ENCODE measurements at regions not wholly inside any gene's neighbourhood (a gene's known extent, or its start where the extent isn't known, plus 50 kb on each side); places are given as distances from the start of the nearest gene placed in this dataset.

- no peak for ATAC-seq
- no peaks in the 10 kb centered on the region for H3K4me1 ChIP-seq
- H3K4me3 ChIP-seq, result no peak overlapping the region
- peaks cover 0 to 11% (median 0%) of the 10 kb centered on the region in 3 donors for H3K9me3 ChIP-seq
- H3K27me3 ChIP-seq, result no peaks in the 10 kb centered on the region
- no peak overlapping the region for H3K27ac ChIP-seq
- 88 to 89% methylated on average over 2 of the region's 2 CpGs for WGBS, 2 donors (ENCODE audit: low coverage in 1 of 2)
- TF ChIP-seq EP300 (IDR thresholded peaks at IDR 0.05) (no peak), POLR2AphosphoS5 (IDR thresholded peaks at IDR 0.05) (no peak), POLR2A (IDR thresholded peaks at IDR 0.05) (no peak), CTCF (IDR thresholded peaks at IDR 0.05) (no peak)
- H3K36me3 ChIP-seq, result no peaks in the 10 kb centered on the region
These were observed 216.5 kb upstream of the ZC3H15 start for GRCh38 chr2:186269536-186269935.

GRCh38 chr2:186273953-186274352 is 212.1 kb upstream of the ZC3H15 start:
- H3K36me3 ChIP-seq, result no peaks in the 10 kb centered on the region
- no peak overlapping the region for H3K27ac ChIP-seq
- no peaks in the 10 kb centered on the region for H3K27me3 ChIP-seq
- peaks cover 0 to 3% (median 0%) of the 10 kb centered on the region in 3 donors for H3K9me3 ChIP-seq
- ATAC-seq, result no peak
- no peak overlapping the region for H3K4me3 ChIP-seq
- H3K4me1 ChIP-seq, result no peaks in the 10 kb centered on the region
- no peak for TF ChIP-seq EP300 (IDR thresholded peaks at IDR 0.05)
- no peak for TF ChIP-seq POLR2AphosphoS5 (IDR thresholded peaks at IDR 0.05)
- TF ChIP-seq CTCF (IDR thresholded peaks at IDR 0.05), result no peak
- no peak for TF ChIP-seq POLR2A (IDR thresholded peaks at IDR 0.05)

GRCh38 chr2:186274936-186275575 is 211.0 kb upstream of the ZC3H15 start:
- Histone ChIP-seq H3K9me3 (peaks cover 0 to 3% (median 0%) of the 10 kb centered on the region in 3 donors), H3K36me3 (no peaks in the 10 kb centered on the region), H3K4me1 (no peaks in the 10 kb centered on the region), H3K27me3 (no peaks in the 10 kb centered on the region), H3K4me3 (no peak overlapping the region), H3K27ac (no peak overlapping the region)
- TF ChIP-seq POLR2AphosphoS5 (IDR thresholded peaks at IDR 0.05) (no peak), CTCF (IDR thresholded peaks at IDR 0.05) (no peak), POLR2A (IDR thresholded peaks at IDR 0.05) (no peak), EP300 (IDR thresholded peaks at IDR 0.05) (no peak)
- no peak for ATAC-seq
- 41 to 51% methylated on average over 6 of the region's 6 CpGs for WGBS, 2 donors (ENCODE audit: low coverage in 1 of 2)

GRCh38 chr2:186276909-186277308 is 209.2 kb upstream of the ZC3H15 start:
- no peak overlapping the region for H3K27ac ChIP-seq
- no peaks in the 10 kb centered on the region for H3K4me1 ChIP-seq
- WGBS, 2 donors (ENCODE audit: low coverage in 1 of 2), result 52 to 89% methylated on average over 2 of the region's 2 CpGs
- no peaks in the 10 kb centered on the region for H3K27me3 ChIP-seq
- peaks cover 0 to 3% (median 0%) of the 10 kb centered on the region in 3 donors for H3K9me3 ChIP-seq
- ATAC-seq, result no peak
- no peaks in the 10 kb centered on the region for H3K36me3 ChIP-seq
- H3K4me3 ChIP-seq, result no peak overlapping the region
- no peak for TF ChIP-seq EP300 (IDR thresholded peaks at IDR 0.05)
- TF ChIP-seq POLR2AphosphoS5 (IDR thresholded peaks at IDR 0.05), result no peak
- no peak for TF ChIP-seq POLR2A (IDR thresholded peaks at IDR 0.05)
- TF ChIP-seq CTCF (IDR thresholded peaks at IDR 0.05), result no peak

- no peaks in the 10 kb centered on the region for H3K27me3 ChIP-seq
- no peak for ATAC-seq
- no peak for TF ChIP-seq CTCF (IDR thresholded peaks at IDR 0.05)
- no peaks in the 10 kb centered on the region for H3K9me3 ChIP-seq
- H3K27ac ChIP-seq, result no peak overlapping the region
- H3K36me3 ChIP-seq, result no peaks in the 10 kb centered on the region
- 98 to 100% methylated on average over 2 of the region's 2 CpGs for WGBS, 2 donors (ENCODE audit: low coverage in 1 of 2)
- no peak overlapping the region for H3K4me3 ChIP-seq
- H3K4me1 ChIP-seq, result no peaks in the 10 kb centered on the region
These were observed 204.3 kb upstream of the ZC3H15 start for GRCh38 chr2:186281726-186282125.
